Dedifferentiated amniotic fluid mesenchymal stem cell (primary cell): ENCODE measurements at regions not wholly inside any gene's neighbourhood (a gene's known extent, or its start where the extent isn't known, plus 50 kb on each side); places are given as distances from the start of the nearest gene placed in this dataset.
"Not testable (repeated sequence)": the region's sequence is repeated elsewhere in the genome, so short reads cannot be mapped to it uniquely, and the experiment has no call there.

ENCODE experiments used
- DNase-seq: peaks from one replicate; pipeline ENCODE4 v3.0.0-alpha.2; 2016; ENCODE audit errors: extremely low spot score

- DNase-seq = no peak
Observed at GRCh38 chr5:92884469-92884868, 696.5 kb downstream of the NR2F1-AS1 start.

- DNase-seq = no peak
Observed at GRCh38 chr5:92879806-92880543, 701.0 kb downstream of the NR2F1-AS1 start.

GRCh38 chr5:92874790-92875189 is 706.2 kb downstream of the NR2F1-AS1 start:
- no peak for DNase-seq

- DNase-seq = no peak
Observed at GRCh38 chr5:92868442-92868841, 712.6 kb downstream of the NR2F1-AS1 start.

GRCh38 chr5:92864591-92864990 is 716.4 kb downstream of the NR2F1-AS1 start:
- no peak for DNase-seq

- no peak for DNase-seq
Observed at GRCh38 chr5:92863666-92864065, 717.4 kb downstream of the NR2F1-AS1 start.

- no peak for DNase-seq
Observed at GRCh38 chr5:92861531-92862285, 719.3 kb downstream of the NR2F1-AS1 start.

- DNase-seq = no peak
Observed at GRCh38 chr5:92860061-92860460, 721.0 kb downstream of the NR2F1-AS1 start.

GRCh38 chr5:92852219-92852618 is 728.8 kb downstream of the NR2F1-AS1 start:
- no peak for DNase-seq

GRCh38 chr5:92850886-92851285 is 730.1 kb downstream of the NR2F1-AS1 start:
- DNase-seq = no peak

- DNase-seq = no peak
Observed at GRCh38 chr5:92849756-92850155, 731.3 kb downstream of the NR2F1-AS1 start.

GRCh38 chr5:92841604-92842155 is 739.3 kb downstream of the NR2F1-AS1 start:
- no peak for DNase-seq

- DNase-seq = no peak
Observed at GRCh38 chr5:92838253-92838652, 742.8 kb downstream of the NR2F1-AS1 start.

GRCh38 chr5:92836855-92837755 is 743.9 kb downstream of the NR2F1-AS1 start:
- peak; percentile 43 for DNase-seq

- no peak for DNase-seq
Observed at GRCh38 chr5:92835712-92836111, 745.3 kb downstream of the NR2F1-AS1 start.

GRCh38 chr5:92823551-92823950 is 757.5 kb downstream of the NR2F1-AS1 start:
- DNase-seq = not testable (repeated sequence)

GRCh38 chr5:92822183-92822582 is 758.8 kb downstream of the NR2F1-AS1 start:
- no peak for DNase-seq

- DNase-seq = no peak
Observed at GRCh38 chr5:92809855-92810465, 771.1 kb downstream of the NR2F1-AS1 start.

- DNase-seq = no peak
Observed at GRCh38 chr5:92808474-92808873, 772.5 kb downstream of the NR2F1-AS1 start.

GRCh38 chr5:92807085-92807484 is 773.9 kb downstream of the NR2F1-AS1 start:
- DNase-seq = no peak

- no peak for DNase-seq
Observed at GRCh38 chr5:92805446-92805845, 775.6 kb downstream of the NR2F1-AS1 start.
